Upper lobe of left lung (tissue), 6 donors: ENCODE measurements at regions not wholly inside any gene's neighbourhood (a gene's known extent, or its start where the extent isn't known, plus 50 kb on each side); places are given as distances from the start of the nearest gene placed in this dataset.

Experiments
- ATAC-seq, 2 donors: fragments of 200-7000 bp; cut with Tn5 transposase; one replicate each; pipeline ENCODE4 v1.9.1; 2022; ENCODE audit warnings: mild to moderate bottlenecking in 2 of 2, moderate library complexity in 2 of 2; ENCODE audit not compliant: low FRiP score in 2 of 2
- DNase-seq, 2 donors: peaks; one replicate each; pipeline ENCODE4 v3.0.0-alpha.2; 2019 to 2020
- H3K27ac ChIP-seq, 4 donors: fragments of 200-600 bp; sonication (generic); one replicate each; pipeline ENCODE4 v1.5.1; 2016 to 2019
- H3K27me3 ChIP-seq, 4 donors: fragments of 200-600 bp; sonication (generic); one replicate each; pipeline ENCODE4 v1.5.1; 2017 to 2019
- H3K36me3 ChIP-seq, 4 donors: fragments of 200-600 bp; sonication (generic); one replicate each; pipeline ENCODE4 v1.5.1; 2016 to 2019
- H3K4me1 ChIP-seq, 4 donors: fragments of 200-600 bp; sonication (generic); one replicate each; pipeline ENCODE4 v1.5.1; 2018 to 2019
- H3K4me3 ChIP-seq, 4 donors: fragments of 200-600 bp; sonication (generic); one replicate each; pipeline ENCODE4 v1.5.1; 2017 to 2019; ENCODE audit warnings: mild to moderate bottlenecking in 2 of 4, moderate library complexity in 1 of 4
- H3K9me3 ChIP-seq, 4 donors: fragments of 200-600 bp; sonication (generic); one replicate each; pipeline ENCODE4 v1.5.1; 2018 to 2019
- CTCF ChIP-seq, 6 experiments: fragments of 450-650 bp in 4 of 6; fragments of 200-600 bp in 2 of 6; sonication (generic) in 2 of 6; IDR thresholded peaks; one replicate each; pipeline ENCODE4 v1.5.1; 2016 to 2019; ENCODE audit warnings: antibody characterized with exemption in 6 of 6
- EP300 ChIP-seq, 4 donors: sonication (generic); formaldehyde crosslinking; IDR thresholded peaks; one replicate each; pipeline ENCODE4 v1.5.1; 2017; ENCODE audit warnings: antibody characterized with exemption in 4 of 4, control low read depth in 2 of 4
- POLR2A ChIP-seq, 4 donors: fragments of 450-650 bp; IDR thresholded peaks; one replicate each; pipeline ENCODE4 v1.5.1; 2016 to 2017; ENCODE audit warnings: antibody characterized with exemption in 4 of 4, mild to moderate bottlenecking in 2 of 4
- POLR2AphosphoS5 ChIP-seq, 2 donors: sonication (generic); formaldehyde crosslinking; IDR thresholded peaks; one replicate each; pipeline ENCODE4 v1.5.1; 2017; ENCODE audit warnings: antibody characterized with exemption in 2 of 2
- WGBS, 2 donors: methylation state at CpG; one replicate each; pipeline ENCODE4 v1.1.5; 2017 to 2018; 5-methylcytosine and 5-hydroxymethylcytosine counted together
- donor health status: DM: no; HTN: no; CAD: no; lungs with moderate emphysema.
- donor health status: DM: no; HTN: yes; CAD: no; lungs with severe emphysema.

- no peaks in the 10 kb centered on the region for H3K9me3 ChIP-seq
- H3K36me3 ChIP-seq: no peaks in the 10 kb centered on the region
- WGBS, 2 donors: 60% methylated on average over 1 of the region's 1 CpG; no CpG with 5 or more reads in 1 of the 2 donors
- H3K4me3 ChIP-seq: no peak overlapping the region
- TF ChIP-seq POLR2A (IDR thresholded peaks at IDR 0.05): no peak
- no peak for TF ChIP-seq EP300 (IDR thresholded peaks at IDR 0.05)
- no peak for TF ChIP-seq CTCF (IDR thresholded peaks at IDR 0.05)
- TF ChIP-seq POLR2AphosphoS5 (IDR thresholded peaks at IDR 0.05): no peak
- H3K27me3 ChIP-seq: no peaks in the 10 kb centered on the region
- DNase-seq (no peak), ATAC-seq (no peak)
- H3K27ac ChIP-seq: no peak overlapping the region
- no peaks in the 10 kb centered on the region for H3K4me1 ChIP-seq
These were observed 770.7 kb upstream of the SLC8A1 start for GRCh38 chr2:41222593-41222992.

- ATAC-seq (no peak), DNase-seq (no peak)
- no peak overlapping the region for H3K27ac ChIP-seq
- peaks cover 0 to 1% (median 0%) of the 10 kb centered on the region in 4 donors for H3K27me3 ChIP-seq
- no peaks in the 10 kb centered on the region for H3K36me3 ChIP-seq
- H3K4me1 ChIP-seq: no peaks in the 10 kb centered on the region
- WGBS, 2 donors: 46 to 64% methylated on average over 1 of the region's 1 CpG
- no peak overlapping the region for H3K4me3 ChIP-seq
- no peak for TF ChIP-seq CTCF (IDR thresholded peaks at IDR 0.05)
- no peak for TF ChIP-seq POLR2AphosphoS5 (IDR thresholded peaks at IDR 0.05)
- TF ChIP-seq EP300 (IDR thresholded peaks at IDR 0.05): no peak
- TF ChIP-seq POLR2A (IDR thresholded peaks at IDR 0.05): no peak
- no peaks in the 10 kb centered on the region for H3K9me3 ChIP-seq
These were observed 782.2 kb upstream of the SLC8A1 start for GRCh38 chr2:41234093-41234492.

GRCh38 chr2:41241325-41242000 is 789.6 kb upstream of the SLC8A1 start:
- WGBS, 2 donors: 73 to 86% methylated on average over 1 to 4 of the region's 4 CpGs
- no peak for DNase-seq
- H3K9me3 ChIP-seq: no peaks in the 10 kb centered on the region
- H3K27ac ChIP-seq: no peak overlapping the region
- H3K36me3 ChIP-seq: no peaks in the 10 kb centered on the region
- peaks cover 0 to 1% (median 0%) of the 10 kb centered on the region in 4 donors for H3K27me3 ChIP-seq
- ATAC-seq: peak; percentile 34 to 57
- no peaks in the 10 kb centered on the region for H3K4me1 ChIP-seq
- no peak overlapping the region for H3K4me3 ChIP-seq
- TF ChIP-seq EP300 (IDR thresholded peaks at IDR 0.05) (no peak), POLR2A (IDR thresholded peaks at IDR 0.05) (no peak), POLR2AphosphoS5 (IDR thresholded peaks at IDR 0.05) (no peak), CTCF (IDR thresholded peaks at IDR 0.05) (no peak)

- no peak for TF ChIP-seq EP300 (IDR thresholded peaks at IDR 0.05)
- TF ChIP-seq POLR2A (IDR thresholded peaks at IDR 0.05): no peak
- TF ChIP-seq POLR2AphosphoS5 (IDR thresholded peaks at IDR 0.05): no peak
- Histone ChIP-seq H3K4me1 (no peaks in the 10 kb centered on the region), H3K27me3 (peaks cover 0 to 1% (median 0%) of the 10 kb centered on the region in 4 donors), H3K27ac (no peak overlapping the region), H3K4me3 (no peak overlapping the region), H3K9me3 (no peaks in the 10 kb centered on the region), H3K36me3 (no peaks in the 10 kb centered on the region)
- 75 to 83% methylated on average over 3 to 4 of the region's 4 CpGs for WGBS, 2 donors
- DNase-seq (no peak), ATAC-seq (no peak)
These were observed 790.1 kb upstream of the SLC8A1 start for GRCh38 chr2:41242001-41242331.

- 70 to 71% methylated on average over 7 of the region's 7 CpGs for WGBS, 2 donors
- no peak for DNase-seq
- H3K36me3 ChIP-seq: no peaks in the 10 kb centered on the region
These were observed 779.7 kb upstream of the PKDCC start for GRCh38 chr2:41267929-41268659.

More at GRCh38 chr2:41267929-41268659, 779.7 kb upstream of the PKDCC start:
- H3K27ac ChIP-seq: no peak overlapping the region
- no peaks in the 10 kb centered on the region for H3K27me3 ChIP-seq
- H3K4me1 ChIP-seq: no peaks in the 10 kb centered on the region
- TF ChIP-seq EP300 (IDR thresholded peaks at IDR 0.05): no peak
- TF ChIP-seq POLR2A (IDR thresholded peaks at IDR 0.05): no peak
- no peak for TF ChIP-seq CTCF (IDR thresholded peaks at IDR 0.05)
- no peak for TF ChIP-seq POLR2AphosphoS5 (IDR thresholded peaks at IDR 0.05)
- no peak for ATAC-seq
- H3K9me3 ChIP-seq: no peaks in the 10 kb centered on the region
- no peak overlapping the region for H3K4me3 ChIP-seq
